Adrenal gland (tissue), 5 donors: ENCODE measurements at regions not wholly inside any gene's neighbourhood (a gene's known extent, or its start where the extent isn't known, plus 50 kb on each side); places are given as distances from the start of the nearest gene placed in this dataset.

ENCODE experiments used
- POLR2A ChIP-seq, 2 donors: fragments of 450-650 bp; IDR thresholded peaks; one replicate each; pipeline ENCODE4 v1.6.1; 2017; ENCODE audit warnings: antibody characterized with exemption in 2 of 2, mild to moderate bottlenecking in 2 of 2, moderate library complexity in 1 of 2
- TF ChIP-seq, protein P1 (sequence below), 6 experiments: fragments of 450-650 bp in 4 of 6; fragments of 200-600 bp in 2 of 6; sonication (generic) in 1 of 6; IDR thresholded peaks; 1 replicate in 5 of 6; 2 replicates in 1 of 6; pipeline versions ENCODE4 v1.5.1 to v1.8.0; 2016 to 2021; ENCODE audit warnings: antibody characterized with exemption in 6 of 6, mild to moderate bottlenecking in 2 of 6, moderate library complexity in 1 of 6
- donor health status: DM: no; HTN: no; CAD: no.

DNA sequence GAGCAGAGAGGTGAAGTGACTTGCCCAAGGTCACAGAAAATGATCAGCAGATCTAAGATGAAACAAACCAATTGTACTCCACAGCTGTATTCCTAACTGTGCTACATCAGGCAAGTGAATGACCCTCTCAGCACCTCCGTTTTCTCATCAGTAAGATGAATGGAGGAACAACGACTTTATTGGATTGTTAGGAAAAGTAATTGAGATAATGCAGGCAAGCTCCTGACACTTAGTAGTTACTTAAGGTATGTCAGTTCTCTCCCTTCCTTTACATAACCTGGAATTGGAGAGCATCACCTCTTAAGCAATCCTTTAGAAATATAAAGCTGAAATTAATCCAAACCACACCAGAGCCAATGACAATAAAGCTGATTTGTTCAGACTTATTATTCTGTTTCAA, 451.2 kb upstream of the CD180 start:
- TF ChIP-seq, protein P1, sequence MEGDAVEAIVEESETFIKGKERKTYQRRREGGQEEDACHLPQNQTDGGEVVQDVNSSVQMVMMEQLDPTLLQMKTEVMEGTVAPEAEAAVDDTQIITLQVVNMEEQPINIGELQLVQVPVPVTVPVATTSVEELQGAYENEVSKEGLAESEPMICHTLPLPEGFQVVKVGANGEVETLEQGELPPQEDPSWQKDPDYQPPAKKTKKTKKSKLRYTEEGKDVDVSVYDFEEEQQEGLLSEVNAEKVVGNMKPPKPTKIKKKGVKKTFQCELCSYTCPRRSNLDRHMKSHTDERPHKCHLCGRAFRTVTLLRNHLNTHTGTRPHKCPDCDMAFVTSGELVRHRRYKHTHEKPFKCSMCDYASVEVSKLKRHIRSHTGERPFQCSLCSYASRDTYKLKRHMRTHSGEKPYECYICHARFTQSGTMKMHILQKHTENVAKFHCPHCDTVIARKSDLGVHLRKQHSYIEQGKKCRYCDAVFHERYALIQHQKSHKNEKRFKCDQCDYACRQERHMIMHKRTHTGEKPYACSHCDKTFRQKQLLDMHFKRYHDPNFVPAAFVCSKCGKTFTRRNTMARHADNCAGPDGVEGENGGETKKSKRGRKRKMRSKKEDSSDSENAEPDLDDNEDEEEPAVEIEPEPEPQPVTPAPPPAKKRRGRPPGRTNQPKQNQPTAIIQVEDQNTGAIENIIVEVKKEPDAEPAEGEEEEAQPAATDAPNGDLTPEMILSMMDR (IDR thresholded peaks at IDR 0.05): no peak
- TF ChIP-seq POLR2A (IDR thresholded peaks at IDR 0.05): no peak
